HG03565 (cell line): ENCODE measurements at regions not wholly inside any gene's neighbourhood (a gene's known extent, or its start where the extent isn't known, plus 50 kb on each side); places are given as distances from the start of the nearest gene placed in this dataset.
"Not testable (repeated sequence)": the region's sequence is repeated elsewhere in the genome, so short reads cannot be mapped to it uniquely, and the experiment has no call there.

ENCODE experiments used
- ATAC-seq: cut with Tn5 transposase; IDR thresholded peaks from one replicate; pipeline ENCODE4 v1.9.1; 2021; ENCODE audit warnings: mild to moderate bottlenecking, moderate library complexity; ENCODE audit not compliant: unreplicated experiment

DNA sequence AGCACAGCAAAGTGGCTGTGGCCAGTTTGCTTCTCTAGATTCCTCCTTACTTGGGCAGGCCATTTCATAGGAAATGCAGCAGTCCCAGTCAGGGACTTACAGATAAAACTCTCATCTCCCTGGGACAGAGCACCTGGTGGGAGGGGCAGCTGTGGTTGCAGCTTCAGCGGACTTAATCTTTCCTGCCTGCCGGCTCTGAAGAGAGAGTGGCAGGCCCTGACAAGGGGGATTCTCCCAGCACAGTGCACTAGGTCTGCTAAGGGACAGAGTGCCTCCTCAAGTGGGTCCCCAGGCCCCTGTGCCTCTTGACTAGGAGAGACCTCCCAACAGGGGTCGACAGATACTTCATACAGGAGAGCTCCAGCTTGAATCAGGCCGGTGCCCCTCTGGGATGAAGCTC lies 1649.1 kb downstream of the LRRC4C start:
- no peak for ATAC-seq

DNA sequence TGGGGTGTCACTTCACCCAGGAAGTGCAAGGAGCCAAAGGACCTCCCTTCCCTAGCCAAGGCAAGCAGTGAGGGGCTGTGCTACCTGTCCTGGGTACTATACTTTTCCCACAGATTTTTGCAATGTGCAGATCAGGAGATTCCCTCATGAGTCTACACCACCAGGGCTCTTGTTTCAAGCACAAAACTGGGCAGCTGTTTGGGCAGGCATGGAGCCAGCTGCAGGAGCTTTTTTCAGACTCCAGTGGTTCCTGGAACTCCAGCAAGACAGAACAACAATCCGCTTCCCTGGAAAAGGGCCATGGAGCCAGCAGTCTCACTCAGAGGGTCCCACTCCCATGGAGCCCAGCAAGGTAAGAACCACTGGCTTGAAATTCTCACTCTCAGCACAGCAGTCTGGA lies 1649.6 kb downstream of the LRRC4C start:
- ATAC-seq, result no peak

DNA sequence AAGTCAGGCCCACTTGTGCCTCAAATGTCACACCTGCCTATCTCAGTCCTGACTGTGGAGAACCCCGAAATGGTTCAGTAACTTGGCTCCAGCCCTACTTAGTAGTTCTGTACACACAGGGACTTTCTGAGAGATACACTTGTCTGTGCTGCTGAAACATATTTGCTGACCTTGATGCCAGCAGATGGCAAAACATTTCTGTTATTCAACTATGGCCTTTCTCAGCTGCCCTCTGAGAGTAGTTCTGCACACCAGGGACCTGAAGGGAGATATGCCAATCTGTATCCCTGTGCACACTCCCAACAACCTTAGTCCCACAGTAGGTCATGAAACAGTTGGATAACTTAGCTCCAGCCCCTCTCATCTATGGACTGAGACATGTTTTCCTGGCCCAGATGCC lies 1651.5 kb downstream of the LRRC4C start:
- no peak for ATAC-seq

DNA sequence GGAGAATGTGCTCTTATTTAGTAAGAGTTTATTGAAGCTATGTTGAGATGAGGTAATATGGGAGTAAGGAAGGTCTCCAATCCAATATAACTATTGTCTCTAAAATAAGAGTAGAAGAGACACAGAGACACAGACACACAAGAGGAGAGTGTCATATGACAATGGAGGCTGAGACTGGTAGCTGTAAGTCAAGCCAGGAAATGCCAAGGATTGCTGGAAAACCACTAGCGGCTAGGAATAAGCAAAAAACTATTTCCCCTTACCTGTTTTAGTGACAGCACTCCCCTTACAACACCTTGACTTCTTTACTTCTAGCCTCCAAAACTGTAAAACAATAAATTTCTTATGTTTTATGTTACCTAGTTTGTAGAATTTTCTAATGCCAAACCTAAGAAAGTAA lies 1652.8 kb downstream of the LRRC4C start:
- ATAC-seq, result no peak

DNA sequence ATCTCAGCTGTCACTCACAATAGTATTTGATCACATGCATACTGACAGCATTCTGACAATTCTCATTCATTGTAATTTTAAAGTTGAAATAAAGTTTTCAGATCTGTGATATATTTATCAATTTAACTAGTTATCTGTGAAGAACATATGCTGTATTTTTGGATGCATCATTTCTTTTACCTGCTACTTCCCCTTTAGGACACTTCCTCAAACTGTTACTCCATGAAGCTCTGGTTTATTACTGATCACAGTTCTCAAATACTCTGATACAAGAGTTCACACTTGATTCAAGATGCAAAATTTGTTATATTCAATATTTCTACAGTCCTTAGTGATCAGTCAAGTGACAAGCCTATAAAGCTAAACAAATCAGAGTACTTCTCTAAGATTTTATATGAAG lies 1655.2 kb downstream of the LRRC4C start:
- ATAC-seq, result no peak

DNA sequence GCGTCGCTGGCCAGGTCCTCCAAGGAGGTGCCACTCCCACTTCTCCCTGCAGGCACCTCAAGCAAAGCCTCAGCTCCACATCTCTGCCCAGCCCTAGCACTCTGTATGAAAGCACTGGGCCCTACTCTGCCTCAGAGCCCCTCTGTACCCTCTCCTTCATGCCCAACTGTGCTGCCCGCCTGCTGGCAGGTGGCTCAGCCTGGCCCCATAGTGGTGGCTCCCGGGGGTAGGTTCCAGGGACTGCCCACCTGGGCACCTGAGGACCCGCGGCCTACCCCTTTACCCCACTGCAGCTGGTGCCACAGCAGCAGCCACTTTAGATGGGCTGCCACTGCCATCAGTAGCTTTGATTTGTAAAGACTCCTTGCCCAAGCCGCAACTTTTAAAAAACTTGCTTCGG lies 1672.8 kb downstream of the LRRC4C start:
- ATAC-seq, result no peak

DNA sequence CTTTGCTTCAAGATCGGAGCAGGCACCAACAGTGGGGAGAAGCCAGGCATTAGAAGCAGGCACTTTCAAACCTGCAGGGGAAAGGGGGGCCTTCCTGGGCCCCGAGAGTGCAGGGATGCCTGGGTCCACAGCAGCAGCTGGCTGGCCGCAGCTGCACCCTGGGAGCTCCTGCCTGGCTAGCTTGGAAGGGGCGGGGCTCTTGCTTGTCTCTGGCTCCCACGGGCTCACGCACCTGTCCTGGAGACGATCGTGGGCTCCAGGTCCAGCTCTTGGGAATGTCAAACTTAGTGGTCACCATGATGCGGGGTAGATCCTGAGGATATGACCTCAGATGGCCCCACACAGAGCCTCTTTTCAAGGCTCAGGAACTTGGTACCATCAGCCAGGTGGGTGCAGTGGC lies 1673.2 kb downstream of the LRRC4C start:
- no peak for ATAC-seq

DNA sequence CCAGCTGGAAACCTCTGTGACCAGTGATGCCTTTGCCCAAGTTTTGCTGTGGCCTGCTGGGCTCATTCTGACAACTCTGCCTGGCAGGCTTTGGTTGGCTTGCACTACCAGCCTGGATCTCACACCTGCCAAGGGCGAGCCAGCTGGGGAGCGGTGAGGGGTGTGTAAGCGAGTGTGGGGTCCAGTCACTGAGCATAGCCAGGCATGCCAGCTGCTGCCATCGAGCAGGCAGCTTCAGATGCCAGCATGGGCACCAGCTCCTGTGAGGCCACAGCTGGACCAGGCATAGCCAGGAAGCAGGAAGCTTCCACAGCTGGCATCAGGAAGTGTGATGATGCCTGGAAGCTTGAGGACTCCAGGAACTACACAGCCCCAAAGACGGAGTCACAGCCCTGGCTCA lies 1674.6 kb downstream of the LRRC4C start:
- ATAC-seq, result no peak

DNA sequence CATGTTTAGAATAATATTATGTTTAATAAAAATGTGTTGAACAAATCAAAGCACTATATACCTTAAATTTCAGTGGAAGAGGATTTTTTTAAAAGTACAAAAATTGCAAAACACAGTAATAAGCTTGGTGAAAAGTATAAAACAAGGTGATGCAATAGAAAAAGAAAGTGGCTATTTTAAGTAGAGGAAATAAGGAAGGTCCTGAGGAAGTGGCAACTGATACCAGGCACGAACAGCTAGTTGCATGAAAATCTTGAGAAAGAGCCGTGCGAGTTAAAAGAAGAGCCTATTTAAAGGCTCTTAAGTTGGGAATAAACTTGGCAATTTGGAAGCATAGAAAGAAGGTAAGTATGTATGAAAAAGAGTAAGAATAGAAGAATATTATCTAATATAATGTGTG lies 1679.3 kb downstream of the LRRC4C start:
- no peak for ATAC-seq

DNA sequence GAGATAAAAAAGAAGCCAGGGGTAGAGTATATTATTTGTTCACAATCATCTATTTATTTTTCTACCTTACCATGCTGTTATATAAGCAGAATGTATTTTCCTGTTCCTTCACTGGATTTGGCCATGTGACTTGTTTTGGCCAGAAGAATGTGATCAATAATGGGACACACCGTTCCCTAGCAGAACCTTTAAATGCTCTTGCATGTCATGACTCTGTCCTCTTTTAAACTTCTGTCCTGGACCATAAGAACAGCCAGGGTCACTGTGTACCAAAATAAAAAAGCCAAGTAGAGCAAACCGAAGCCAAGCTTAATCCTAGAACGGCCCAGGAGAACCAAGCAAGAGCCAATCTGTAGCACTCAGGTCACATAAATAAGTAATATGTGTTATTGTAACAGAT lies 1682.4 kb downstream of the LRRC4C start:
- no peak for ATAC-seq

DNA sequence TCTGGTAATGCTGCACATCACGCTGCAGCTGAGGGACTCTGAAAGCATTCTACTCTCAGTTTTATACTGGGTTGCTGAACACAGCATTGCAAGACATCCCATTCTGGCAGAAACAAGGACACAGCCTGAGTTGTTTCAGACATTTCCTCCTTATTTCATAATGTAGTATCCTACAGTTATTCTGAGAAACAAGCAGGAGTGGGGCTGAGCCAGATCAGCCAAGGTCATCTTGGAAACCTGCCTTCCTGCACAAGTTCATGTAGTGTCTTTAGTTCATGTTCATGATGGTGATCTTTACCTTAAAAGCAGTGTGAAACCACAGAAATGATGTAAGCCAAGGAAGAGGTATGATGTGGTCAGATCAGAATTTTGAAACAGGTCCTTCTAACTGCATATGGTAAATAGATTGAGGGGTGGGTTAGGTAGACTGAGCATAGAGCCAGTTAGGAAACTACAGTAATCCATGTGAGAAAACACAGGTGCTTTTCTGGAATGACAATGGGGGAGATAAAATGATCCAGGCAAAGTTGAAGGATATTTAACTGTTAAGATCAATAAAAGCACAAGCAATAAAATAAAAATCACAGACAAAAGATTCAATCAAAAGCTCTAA lies 1686.8 kb downstream of the LRRC4C start:
- ATAC-seq, result no peak

DNA sequence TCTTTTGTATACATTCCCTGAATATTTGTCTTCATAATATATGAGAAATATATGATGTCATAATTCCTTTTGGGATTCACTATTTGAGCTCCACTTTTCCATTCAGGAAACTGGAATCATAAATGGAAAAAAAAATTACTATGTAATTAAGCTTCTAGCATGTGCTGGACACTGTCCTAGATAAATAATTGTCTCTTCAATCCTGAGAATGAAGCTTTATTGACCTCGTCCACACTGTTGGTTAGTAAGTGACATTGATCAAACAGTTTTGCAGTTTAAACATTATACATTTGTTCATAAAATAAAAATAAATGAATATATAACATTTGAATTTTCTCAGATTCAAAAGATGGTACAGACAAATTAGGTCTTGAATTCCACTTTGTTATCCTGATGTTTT lies 1691.2 kb downstream of the LRRC4C start:
- ATAC-seq, result no peak

DNA sequence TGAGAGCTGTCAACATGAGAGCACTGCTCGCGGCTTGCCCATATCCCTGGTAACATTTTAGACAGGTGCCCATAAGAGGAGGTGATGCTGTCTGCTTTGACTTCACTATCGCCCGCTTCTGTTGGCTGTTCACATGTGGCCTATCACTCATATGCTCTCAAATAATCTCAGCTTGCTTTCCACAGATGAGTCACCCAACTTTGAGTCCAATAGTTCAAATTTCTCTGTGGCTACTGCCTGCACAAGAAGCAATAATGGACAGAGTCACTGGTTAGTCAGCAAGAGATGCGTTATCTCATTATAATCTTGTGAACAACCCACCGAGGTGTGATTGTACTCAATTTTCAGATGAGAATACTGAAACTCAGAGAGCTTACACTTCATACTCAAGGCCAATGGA lies 1714.1 kb downstream of the LRRC4C start:
- ATAC-seq, result no peak

DNA sequence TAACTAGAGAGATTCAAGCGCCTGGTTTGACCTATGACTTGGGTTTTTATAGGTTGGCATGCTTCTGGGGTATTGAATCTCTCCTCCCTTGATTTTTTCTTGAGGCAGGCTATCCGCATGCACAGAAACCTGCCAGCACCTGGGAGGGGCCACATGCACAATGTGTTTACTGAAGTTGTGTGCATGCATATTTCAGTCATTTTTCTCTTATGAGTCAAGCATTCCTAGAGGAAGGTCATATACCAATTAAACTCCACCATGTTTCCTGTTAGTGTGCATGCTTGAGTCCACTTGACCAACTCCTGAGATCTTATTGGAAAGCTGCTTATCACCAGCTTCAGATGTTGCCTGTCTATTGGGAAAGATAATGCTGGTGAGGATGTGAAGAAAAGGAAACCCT lies 1718.4 kb downstream of the LRRC4C start:
- ATAC-seq, result no peak

DNA sequence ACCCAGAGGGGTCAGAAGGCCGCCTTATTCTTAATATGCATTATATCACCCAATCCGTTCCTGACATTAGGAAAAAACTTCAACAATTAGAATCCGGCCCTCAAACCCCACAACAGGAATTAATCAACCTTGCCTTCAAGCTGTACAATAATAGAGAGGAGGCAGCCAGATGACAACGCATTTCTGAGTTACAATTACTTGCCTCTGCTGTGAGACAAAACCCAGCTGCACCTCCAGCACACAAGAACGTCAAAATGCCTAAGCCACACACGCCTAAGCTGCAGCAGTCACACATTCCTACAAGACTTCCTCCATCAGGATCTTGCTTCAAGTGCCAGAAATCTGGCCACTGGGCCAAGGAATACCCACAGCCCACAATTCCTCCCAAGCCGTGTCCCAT lies 1723.1 kb downstream of the LRRC4C start:
- not testable (repeated sequence) for ATAC-seq

DNA sequence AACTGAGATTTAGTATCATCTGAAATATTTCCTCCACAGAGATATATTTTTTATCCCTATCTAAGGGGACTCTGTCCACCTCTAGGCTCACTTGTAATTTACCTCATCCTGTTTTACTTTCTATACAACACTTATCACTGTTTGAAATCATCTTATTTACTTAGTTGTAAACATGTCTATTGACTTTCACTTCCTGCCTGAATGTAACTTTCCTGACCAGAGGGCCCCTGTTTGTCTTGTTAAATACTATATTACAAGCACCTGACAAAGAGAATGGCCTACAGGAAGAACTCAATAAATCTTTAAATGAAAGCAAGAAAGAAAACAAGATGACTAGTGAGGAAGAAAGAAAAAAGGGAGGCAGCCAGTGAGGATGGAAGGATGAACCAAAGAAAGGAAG lies 1727.5 kb downstream of the LRRC4C start:
- no peak for ATAC-seq

DNA sequence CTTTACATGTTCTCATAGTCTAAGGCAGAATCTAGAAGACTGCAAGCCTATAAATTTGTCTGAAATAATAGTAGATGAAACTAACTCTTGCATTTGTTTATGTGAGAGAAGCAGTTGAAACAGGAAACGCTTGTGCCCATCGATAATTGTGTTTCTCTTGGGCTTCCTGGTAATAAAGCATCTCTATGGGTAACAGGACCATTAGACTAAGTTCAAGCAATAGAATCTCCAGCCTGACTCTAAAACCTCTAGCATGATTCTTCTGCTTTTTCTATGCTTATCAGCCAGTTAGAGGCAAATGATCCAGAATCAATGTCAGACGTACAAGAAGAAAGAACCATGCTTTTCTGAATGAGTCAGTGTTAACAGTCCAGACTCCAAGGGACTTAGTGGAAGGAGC lies 1734.4 kb downstream of the LRRC4C start:
- no peak for ATAC-seq

DNA sequence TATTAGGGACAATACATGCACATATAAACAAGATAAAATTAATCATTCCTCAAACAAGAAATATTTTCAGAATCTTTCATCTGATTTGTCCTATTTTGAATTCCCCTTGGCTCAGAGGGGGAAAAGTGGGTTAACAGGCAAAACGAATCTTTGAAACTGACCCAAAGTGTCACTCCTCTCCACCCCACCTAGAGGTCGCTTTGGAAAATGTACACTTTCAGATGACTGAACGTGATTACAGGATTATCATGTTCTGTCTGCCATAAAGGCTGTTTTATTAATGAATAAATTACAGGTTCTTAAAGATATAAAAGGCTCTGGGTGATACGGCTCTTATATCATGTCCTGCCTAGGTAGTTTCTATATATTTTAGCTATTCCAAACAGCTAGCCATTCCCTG lies 1735.0 kb downstream of the LRRC4C start:
- ATAC-seq, result no peak

DNA sequence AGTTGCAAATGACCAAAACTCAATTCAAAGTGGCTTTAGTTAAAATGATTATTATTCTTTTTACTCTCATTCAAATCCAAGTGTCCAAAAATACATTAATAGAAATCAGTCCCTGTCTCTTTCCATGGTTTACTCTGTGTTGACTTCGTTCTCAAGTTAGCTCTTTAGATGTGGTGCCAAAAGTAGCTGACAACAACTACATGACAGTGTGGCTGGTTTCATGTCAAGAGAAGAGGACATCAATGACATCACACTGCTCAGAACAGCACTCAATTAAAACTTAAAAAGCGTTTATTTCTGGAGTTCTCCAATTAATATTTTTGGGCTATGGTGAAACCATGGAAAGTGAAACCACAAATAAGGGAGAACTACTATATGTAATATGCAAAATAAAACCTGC lies 1746.9 kb downstream of the LRRC4C start:
- no peak for ATAC-seq

DNA sequence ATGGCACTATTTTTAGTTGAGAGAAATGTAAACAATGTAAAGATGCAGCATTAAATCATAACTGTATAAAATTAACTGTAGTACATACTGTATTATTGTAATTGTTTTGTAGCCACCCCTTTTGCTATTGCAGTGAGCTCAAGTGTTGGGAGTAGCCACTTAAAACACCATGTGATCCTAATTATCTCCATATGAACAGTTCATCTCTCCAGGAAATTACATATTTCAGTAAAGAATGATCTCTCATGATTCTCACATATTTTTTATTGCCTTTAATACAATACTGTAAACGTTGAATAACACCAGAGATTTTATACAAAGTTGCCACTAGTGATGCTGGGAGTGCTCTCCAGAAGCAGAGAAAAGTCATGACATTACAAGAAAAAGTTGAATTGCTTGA lies 1768.6 kb downstream of the LRRC4C start:
- ATAC-seq, result no peak

DNA sequence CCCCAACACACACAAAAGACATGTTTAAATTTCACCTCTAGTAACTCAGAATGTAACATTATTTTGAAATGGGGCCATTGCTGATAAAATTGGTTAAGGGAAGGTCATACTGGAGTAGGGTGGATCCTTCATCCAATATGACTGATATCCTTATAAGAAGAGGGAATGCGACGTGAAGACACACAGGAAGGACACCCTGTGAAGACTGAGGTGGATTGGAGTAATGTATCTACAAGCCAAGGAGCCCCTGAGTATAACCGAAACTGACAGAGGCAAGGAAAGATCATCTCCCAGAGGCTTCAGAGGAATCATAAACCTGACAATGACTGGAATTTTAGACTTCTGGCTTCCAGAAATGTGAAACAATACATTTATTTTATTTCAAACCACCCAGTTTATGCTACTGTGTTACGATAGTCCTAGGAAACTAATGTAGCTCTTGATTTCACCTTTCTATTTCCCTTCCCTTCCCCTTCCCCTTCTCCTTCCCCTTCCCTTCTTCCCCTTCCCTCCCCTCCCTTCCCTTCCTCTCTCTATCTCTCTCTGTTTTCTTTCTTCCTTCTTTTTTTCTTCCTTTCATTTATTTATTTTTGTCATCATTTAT lies 1775.4 kb downstream of the LRRC4C start:
- no peak for ATAC-seq

DNA sequence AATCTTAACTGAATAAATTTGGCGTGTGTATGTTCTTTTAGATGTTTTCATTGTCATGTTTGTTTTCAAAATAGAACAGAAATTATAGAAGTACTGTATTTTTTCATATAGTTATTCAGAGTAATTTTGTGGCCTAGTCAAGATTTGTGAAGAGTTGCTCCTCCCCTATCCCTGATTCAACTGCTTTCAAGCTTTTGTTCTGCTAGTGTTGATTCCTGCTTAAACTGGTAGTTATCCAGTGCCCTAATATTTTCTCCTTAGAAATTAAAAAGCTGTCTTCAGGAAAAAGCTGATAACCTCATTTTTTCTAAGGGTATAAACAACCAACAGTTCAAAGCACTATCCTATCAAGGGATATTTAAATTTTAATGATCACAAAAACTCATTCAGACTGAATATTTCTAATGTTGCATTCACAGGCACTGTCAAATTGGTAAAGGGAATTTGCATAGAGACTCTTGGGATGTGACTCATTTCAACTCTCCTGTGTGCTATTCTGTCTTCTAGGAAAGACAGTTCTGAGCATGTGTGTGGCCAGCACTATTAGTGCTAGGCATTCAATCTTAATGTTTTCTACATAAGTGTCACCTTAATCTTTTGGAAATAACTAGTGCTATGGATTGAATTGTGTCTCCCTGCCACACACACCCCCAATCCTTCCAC lies 1776.0 kb downstream of the LRRC4C start:
- ATAC-seq, result no peak

DNA sequence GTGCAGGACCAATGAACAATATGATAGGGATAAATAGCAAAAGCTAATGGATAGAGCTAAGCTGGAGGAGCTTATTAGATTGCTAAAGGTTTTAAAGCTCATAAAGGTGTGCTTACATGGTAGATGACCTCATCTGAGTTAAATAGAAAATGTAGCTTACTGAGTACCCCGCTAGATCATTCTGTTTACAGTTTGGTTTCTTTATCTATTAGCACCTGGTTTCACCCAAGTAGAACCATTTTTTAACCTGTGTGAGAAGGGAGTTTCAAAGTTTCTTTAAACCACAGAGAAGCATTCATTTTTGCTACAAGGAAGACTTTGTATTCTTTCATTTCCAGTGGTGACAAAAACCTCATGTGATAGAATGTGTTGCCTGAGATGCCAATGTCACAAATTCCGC lies 1778.0 kb downstream of the LRRC4C start:
- no peak for ATAC-seq
